Activated B cell treated with CpG ODN at 0.5 μM for 24 hours (primary cell): ENCODE measurements at regions not wholly inside any gene's neighbourhood (a gene's known extent, or its start where the extent isn't known, plus 50 kb on each side); places are given as distances from the start of the nearest gene placed in this dataset.

ENCODE experiments used
- ATAC-seq: fragments of 200-7000 bp; cut with Tn5 transposase; one replicate; pipeline ENCODE4 v1.10.0; 2021; ENCODE audit warnings: low read depth, mild to moderate bottlenecking, moderate library complexity
- CTCF ChIA-PET: fragments of 350-600 bp; sonication (Branson Sonifier 250); formaldehyde crosslinking; loops from one replicate; lab custom pipeline; 2021; ENCODE audit warnings: antibody characterized with exemption; lab: Charles Lee
- POLR2A ChIA-PET: fragments of 350-600 bp; sonication (Branson Sonifier 250); formaldehyde crosslinking; loops from one replicate; lab custom pipeline; 2021; ENCODE audit warnings: antibody characterized with exemption; lab: Charles Lee
- DNase-seq: peaks from one replicate; pipeline ENCODE4 v3.0.0; 2022
- H3K27ac Mint-ChIP-seq: one replicate; pipeline ENCODE4 v1.8.0; 2020; ENCODE audit warnings: mixed read lengths
- H3K27me3 Mint-ChIP-seq: one replicate; pipeline ENCODE4 v1.8.0; 2021; ENCODE audit warnings: mixed read lengths
- H3K36me3 Mint-ChIP-seq: one replicate; pipeline ENCODE4 v1.8.0; 2021; ENCODE audit warnings: low read depth, mixed read lengths
- H3K4me1 Mint-ChIP-seq: one replicate; pipeline ENCODE4 v1.8.0; 2021; ENCODE audit warnings: mixed read lengths
- H3K4me3 Mint-ChIP-seq: one replicate; pipeline ENCODE4 v1.8.0; 2020; ENCODE audit warnings: mild to moderate bottlenecking, mixed read lengths
- H3K9me3 Mint-ChIP-seq: one replicate; pipeline ENCODE4 v1.8.0; 2020; ENCODE audit warnings: mixed read lengths
- CTCF ChIP-seq: fragments of 200-600 bp; IDR thresholded peaks from one replicate; pipeline ENCODE4 v1.8.0; 2022; ENCODE audit warnings: antibody characterized with exemption, mild to moderate bottlenecking
- intact Hi-C: fragments of 100-400 bp; cut with micrococcal nuclease; formaldehyde crosslinking; loops from one replicate; pipeline ENCODE4 v1.15.1; 2024

- no peaks in the 10 kb centered on the region for H3K36me3 Mint-ChIP-seq
- intact Hi-C loops = no loop called here
- H3K4me1 Mint-ChIP-seq = no peaks in the 10 kb centered on the region
- DNase-seq (no peak), ATAC-seq (no peak)
- ChIA-PET POLR2A (no interaction called here), CTCF (no interaction called here)
- H3K27me3 Mint-ChIP-seq = no peaks in the 10 kb centered on the region
- H3K9me3 Mint-ChIP-seq = peaks cover 7% of the 10 kb centered on the region
- H3K27ac Mint-ChIP-seq = no peak overlapping the region
- H3K4me3 Mint-ChIP-seq = no peak overlapping the region
- no peak for TF ChIP-seq CTCF
These were observed 746.9 kb downstream of the TYW1 start for GRCh38 chr7:67743501-67743900.

GRCh38 chr7:67752227-67752626 lies 755.6 kb downstream of the TYW1 start:
- H3K9me3 Mint-ChIP-seq = peaks cover 3% of the 10 kb centered on the region
- no peaks in the 10 kb centered on the region for H3K36me3 Mint-ChIP-seq
- intact Hi-C loops = no loop called here
- ATAC-seq (no peak), DNase-seq (no peak)
- ChIA-PET POLR2A (no interaction called here), CTCF (no interaction called here)
- H3K4me3 Mint-ChIP-seq = no peak overlapping the region
- no peaks in the 10 kb centered on the region for H3K27me3 Mint-ChIP-seq
- no peak for TF ChIP-seq CTCF
- H3K4me1 Mint-ChIP-seq = no peaks in the 10 kb centered on the region
- H3K27ac Mint-ChIP-seq = no peak overlapping the region

- CTCF ChIA-PET = no interaction called here
- POLR2A ChIA-PET = no interaction called here
- H3K27ac Mint-ChIP-seq = no peak overlapping the region
- H3K4me1 Mint-ChIP-seq = no peaks in the 10 kb centered on the region
- ATAC-seq = no peak
- no peaks in the 10 kb centered on the region for H3K36me3 Mint-ChIP-seq
- intact Hi-C loops = no loop called here
- peaks cover 3% of the 10 kb centered on the region for H3K9me3 Mint-ChIP-seq
- no peaks in the 10 kb centered on the region for H3K27me3 Mint-ChIP-seq
- TF ChIP-seq CTCF = no peak
- no peak for DNase-seq
- H3K4me3 Mint-ChIP-seq = no peak overlapping the region
These were observed 757.3 kb downstream of the TYW1 start for GRCh38 chr7:67753891-67754290.

DNA sequence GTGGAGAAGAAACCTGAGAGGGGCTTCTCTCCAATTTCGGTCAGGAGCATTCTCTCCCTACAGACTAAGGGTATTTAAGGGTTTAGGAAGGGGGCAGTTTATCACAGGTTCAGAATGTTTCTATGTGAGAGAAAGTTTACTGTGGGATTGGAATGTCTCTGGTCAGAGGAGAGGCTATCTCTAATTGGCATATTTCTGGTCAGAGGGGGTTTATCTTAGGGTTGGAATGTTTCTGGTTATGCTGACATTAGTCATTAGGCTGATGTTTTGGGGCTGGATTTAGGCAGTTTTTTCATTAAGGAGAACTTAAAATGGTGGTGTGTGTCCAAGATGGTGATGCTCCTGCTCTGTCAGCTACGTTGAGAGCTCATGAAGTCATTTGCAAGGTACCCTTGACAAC lies 758.0 kb downstream of the TYW1 start:
- intact Hi-C loops = no loop called here
- no peak overlapping the region for H3K27ac Mint-ChIP-seq
- no peaks in the 10 kb centered on the region for H3K36me3 Mint-ChIP-seq
- H3K27me3 Mint-ChIP-seq = no peaks in the 10 kb centered on the region
- H3K4me1 Mint-ChIP-seq = no peaks in the 10 kb centered on the region
- CTCF ChIA-PET = no interaction called here
- no peak overlapping the region for H3K4me3 Mint-ChIP-seq
- TF ChIP-seq CTCF = no peak
- DNase-seq = no peak
- H3K9me3 Mint-ChIP-seq = peaks cover under 1% of the 10 kb centered on the region
- ATAC-seq = no peak
- POLR2A ChIA-PET = no interaction called here

GRCh38 chr7:67758551-67758950 lies 761.9 kb downstream of the TYW1 start:
- Mint-ChIP-seq H3K9me3 (no peaks in the 10 kb centered on the region), H3K4me1 (no peaks in the 10 kb centered on the region), H3K36me3 (no peaks in the 10 kb centered on the region), H3K27ac (no peak overlapping the region), H3K27me3 (no peaks in the 10 kb centered on the region), H3K4me3 (no peak overlapping the region)
- ChIA-PET CTCF (no interaction called here), POLR2A (no interaction called here)
- no peak for TF ChIP-seq CTCF
- intact Hi-C loops = no loop called here
- DNase-seq (no peak), ATAC-seq (no peak)
